Activated CD4-positive, alpha-beta T cell treated with anti-CD3 and anti-CD28 coated beads, Interleukin-2, amount 10 ng/mL, durations not matched to agents 7 days and 5 days (primary cell): ENCODE measurements at regions not wholly inside any gene's neighbourhood (a gene's known extent, or its start where the extent isn't known, plus 50 kb on each side); places are given as distances from the start of the nearest gene placed in this dataset.
"Not testable (repeated sequence)": the region's sequence is repeated elsewhere in the genome, so short reads cannot be mapped to it uniquely, and the experiment has no call there.

ENCODE experiments used
- CTCF ChIA-PET: fragments of 350-600 bp; sonication (Branson Sonifier 250); formaldehyde crosslinking; loops from one replicate; lab custom pipeline; 2021; ENCODE audit warnings: antibody characterized with exemption; lab: Charles Lee
- POLR2A ChIA-PET: fragments of 350-600 bp; sonication (Branson Sonifier 250); formaldehyde crosslinking; loops from one replicate; lab custom pipeline; 2021; ENCODE audit warnings: antibody characterized with exemption; lab: Charles Lee
- DNase-seq: peaks from one replicate; pipeline ENCODE4 v3.0.0-alpha.2; 2020
- H3K27ac Mint-ChIP-seq: one replicate; pipeline ENCODE4 v1.8.0; 2021; ENCODE audit warnings: mild to moderate bottlenecking, moderate library complexity, mixed read lengths
- H3K27me3 Mint-ChIP-seq: one replicate; pipeline ENCODE4 v1.8.0; 2021; ENCODE audit warnings: mixed read lengths
- H3K36me3 Mint-ChIP-seq: one replicate; pipeline ENCODE4 v1.8.0; 2021; ENCODE audit warnings: low read depth, mixed read lengths
- H3K4me1 Mint-ChIP-seq: one replicate; pipeline ENCODE4 v1.8.0; 2021; ENCODE audit warnings: mixed read lengths
- H3K4me3 Mint-ChIP-seq: one replicate; pipeline ENCODE4 v1.8.0; 2021; ENCODE audit warnings: mild to moderate bottlenecking, moderate library complexity, mixed read lengths
- H3K9me3 Mint-ChIP-seq: one replicate; pipeline ENCODE4 v1.8.0; 2021; ENCODE audit warnings: mixed read lengths

DNA sequence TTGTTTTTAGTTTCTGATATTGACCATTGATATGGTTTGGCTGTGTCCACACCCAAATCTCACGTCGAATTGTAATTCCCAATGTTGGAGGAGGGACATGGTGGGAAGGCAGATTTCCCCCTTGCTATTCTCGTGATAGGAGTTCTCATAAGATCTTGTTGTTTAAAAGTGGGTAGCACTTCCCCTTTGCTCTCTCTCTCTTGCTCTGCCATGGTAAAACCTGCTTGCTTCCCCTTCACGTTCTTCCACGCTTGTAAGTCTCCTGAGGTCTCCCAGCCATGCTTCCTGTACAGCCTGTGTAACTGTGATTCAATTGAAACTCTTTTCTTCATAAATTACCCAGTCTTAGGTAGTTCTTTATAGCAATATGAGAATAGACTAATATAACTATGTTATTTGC, 203.6 kb upstream of the CHORDC1 start:
- Mint-ChIP-seq H3K36me3 (no peaks in the 10 kb centered on the region), H3K27me3 (peaks cover 2% of the 10 kb centered on the region), H3K4me1 (no peaks in the 10 kb centered on the region), H3K4me3 (no peak overlapping the region), H3K27ac (no peak overlapping the region), H3K9me3 (no peaks in the 10 kb centered on the region)
- no peak for DNase-seq
- ChIA-PET POLR2A (no interaction called here), CTCF (no interaction called here)

DNA sequence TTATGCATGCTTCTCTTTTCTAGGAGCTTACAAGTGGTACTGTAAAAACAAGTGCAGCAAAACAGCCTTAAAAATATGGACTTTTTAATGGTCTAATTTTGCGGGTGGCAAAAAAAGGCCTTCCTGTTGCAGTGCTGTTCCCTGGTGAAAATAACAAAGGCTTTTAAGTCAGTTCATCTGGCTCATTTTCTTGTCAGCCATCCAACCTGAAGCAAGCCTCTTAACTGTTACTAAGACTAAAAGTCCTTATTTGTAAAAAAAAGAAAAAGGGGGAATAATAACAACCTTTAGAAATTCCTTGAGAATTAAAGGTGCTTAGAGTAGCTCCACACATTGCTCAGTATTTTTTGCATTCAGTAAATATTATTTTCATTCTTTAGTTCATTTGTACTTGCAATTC, 200.5 kb upstream of the CHORDC1 start:
- Mint-ChIP-seq H3K36me3 (no peaks in the 10 kb centered on the region), H3K27me3 (no peaks in the 10 kb centered on the region), H3K27ac (no peak overlapping the region), H3K4me3 (no peak overlapping the region), H3K4me1 (no peaks in the 10 kb centered on the region), H3K9me3 (no peaks in the 10 kb centered on the region)
- CTCF ChIA-PET: no interaction called here
- POLR2A ChIA-PET: no interaction called here
- DNase-seq: no peak

DNA sequence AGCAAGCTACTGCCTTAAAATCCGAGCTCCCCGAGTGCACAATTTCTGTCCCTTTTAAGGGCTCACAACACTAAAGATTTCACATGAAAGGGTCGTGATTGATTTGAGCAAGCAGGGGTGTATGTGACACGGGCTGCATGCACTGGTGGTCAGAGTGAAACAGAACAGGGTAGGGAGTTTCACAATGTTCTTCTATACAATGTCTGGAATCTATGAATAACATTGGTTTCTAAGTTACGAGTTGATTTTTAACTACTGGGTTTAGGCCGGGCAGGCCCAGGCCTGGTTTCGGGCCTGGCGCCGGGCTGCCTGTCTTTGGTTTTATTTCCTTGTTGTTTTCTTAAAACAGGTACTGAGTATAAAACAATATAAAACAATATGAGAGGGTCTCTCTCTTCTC, 199.9 kb upstream of the CHORDC1 start:
- H3K27me3 Mint-ChIP-seq, POLR2A ChIA-PET, CTCF ChIA-PET, H3K4me1 Mint-ChIP-seq, DNase-seq, H3K36me3 Mint-ChIP-seq, H3K27ac Mint-ChIP-seq, H3K9me3 Mint-ChIP-seq, H3K4me3 Mint-ChIP-seq: not testable (repeated sequence)

DNA sequence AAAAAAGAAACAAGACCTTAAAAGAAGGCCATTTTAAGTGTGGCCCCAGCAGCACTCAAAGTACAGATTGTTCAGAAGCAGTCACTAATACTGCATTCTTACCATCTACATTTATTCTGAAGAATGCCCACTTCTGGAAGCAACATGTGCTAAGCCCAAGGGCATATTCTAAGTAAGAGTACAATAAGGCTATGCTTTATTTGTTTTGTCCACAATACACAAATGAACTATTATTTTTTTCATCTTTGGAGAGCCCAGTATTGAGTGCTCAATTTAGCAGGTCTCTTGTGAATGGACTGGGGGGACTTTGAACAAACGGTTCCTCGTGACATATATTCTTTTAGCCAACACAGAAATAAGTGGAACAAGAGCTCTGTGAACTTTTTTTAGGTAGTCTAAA, 191.4 kb upstream of the CHORDC1 start:
- Mint-ChIP-seq H3K9me3 (no peaks in the 10 kb centered on the region), H3K27me3 (peaks cover 2% of the 10 kb centered on the region), H3K4me3 (no peak overlapping the region), H3K4me1 (no peaks in the 10 kb centered on the region), H3K27ac (no peak overlapping the region), H3K36me3 (no peaks in the 10 kb centered on the region)
- ChIA-PET CTCF (no interaction called here), POLR2A (no interaction called here)
- DNase-seq: no peak

DNA sequence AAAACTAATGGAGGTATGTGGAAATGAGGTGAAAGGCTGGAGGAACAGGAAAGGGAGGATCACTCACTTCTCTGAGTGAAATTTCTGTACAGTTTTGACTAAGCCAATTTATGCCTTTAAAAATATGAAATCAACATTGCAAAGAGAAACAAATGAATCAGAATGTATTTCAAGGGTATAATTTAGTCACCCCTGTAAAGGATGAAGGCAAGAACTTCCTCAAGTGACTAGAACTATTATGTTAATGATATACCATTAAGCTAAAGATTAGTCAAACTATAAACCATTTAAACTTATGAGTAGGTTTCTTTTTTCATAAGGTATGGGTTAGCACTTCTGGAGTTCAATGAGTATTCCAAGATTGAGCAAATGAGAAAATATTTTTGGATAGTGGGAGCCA, 184.5 kb upstream of the CHORDC1 start:
- no peaks in the 10 kb centered on the region for H3K36me3 Mint-ChIP-seq
- POLR2A ChIA-PET: no interaction called here
- H3K9me3 Mint-ChIP-seq: no peaks in the 10 kb centered on the region
- DNase-seq: no peak
- H3K27me3 Mint-ChIP-seq: no peaks in the 10 kb centered on the region
- H3K4me3 Mint-ChIP-seq: no peak overlapping the region
- H3K4me1 Mint-ChIP-seq: no peaks in the 10 kb centered on the region
- CTCF ChIA-PET: no interaction called here
- H3K27ac Mint-ChIP-seq: no peak overlapping the region

DNA sequence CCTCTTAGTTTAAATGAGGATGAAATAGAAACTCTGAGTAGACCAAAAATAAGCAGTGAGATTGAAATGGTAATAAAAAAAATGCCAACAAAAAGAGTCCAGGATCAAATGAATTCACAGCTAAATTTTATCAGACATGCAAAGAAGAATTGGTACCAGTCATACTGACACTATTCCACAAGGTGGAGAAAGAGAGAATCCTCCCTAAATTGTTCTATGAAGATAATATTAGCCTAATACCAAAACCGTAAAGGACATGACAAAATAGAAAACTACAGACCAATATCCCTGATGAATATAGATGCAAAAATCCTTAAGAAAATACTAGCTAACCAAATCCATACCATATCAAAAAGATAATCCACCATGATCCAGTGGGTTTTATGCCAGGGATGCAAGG, 169.8 kb upstream of the CHORDC1 start:
- no peak overlapping the region for H3K4me3 Mint-ChIP-seq
- no peaks in the 10 kb centered on the region for H3K27me3 Mint-ChIP-seq
- CTCF ChIA-PET: no interaction called here
- no peaks in the 10 kb centered on the region for H3K4me1 Mint-ChIP-seq
- no peaks in the 10 kb centered on the region for H3K9me3 Mint-ChIP-seq
- no peaks in the 10 kb centered on the region for H3K36me3 Mint-ChIP-seq
- POLR2A ChIA-PET: no interaction called here
- H3K27ac Mint-ChIP-seq: no peak overlapping the region
- no peak for DNase-seq

DNA sequence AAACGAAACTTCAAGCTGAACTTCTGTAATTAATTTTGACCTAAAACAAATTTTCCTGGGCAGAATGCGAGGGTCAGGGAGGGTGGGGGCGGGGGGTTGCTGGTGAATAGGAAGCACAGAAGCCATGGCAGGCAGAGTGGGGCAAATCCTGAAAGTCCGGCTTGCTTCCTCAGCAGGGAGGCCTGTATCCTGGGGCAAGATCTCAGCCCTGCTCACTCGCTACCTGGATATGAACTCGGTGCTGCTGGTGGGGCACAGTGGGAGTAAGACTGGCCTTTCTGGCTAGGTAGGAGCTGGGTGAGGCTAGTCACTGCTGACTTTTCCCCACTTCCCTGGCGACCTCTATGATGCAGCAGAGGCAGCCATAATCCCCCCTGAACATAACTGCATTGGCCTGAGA, 168.9 kb upstream of the CHORDC1 start:
- DNase-seq: no peak
- no peaks in the 10 kb centered on the region for H3K9me3 Mint-ChIP-seq
- POLR2A ChIA-PET: no interaction called here
- H3K4me3 Mint-ChIP-seq: no peak overlapping the region
- H3K36me3 Mint-ChIP-seq: no peaks in the 10 kb centered on the region
- CTCF ChIA-PET: no interaction called here
- no peaks in the 10 kb centered on the region for H3K4me1 Mint-ChIP-seq
- H3K27ac Mint-ChIP-seq: no peak overlapping the region
- H3K27me3 Mint-ChIP-seq: no peaks in the 10 kb centered on the region

DNA sequence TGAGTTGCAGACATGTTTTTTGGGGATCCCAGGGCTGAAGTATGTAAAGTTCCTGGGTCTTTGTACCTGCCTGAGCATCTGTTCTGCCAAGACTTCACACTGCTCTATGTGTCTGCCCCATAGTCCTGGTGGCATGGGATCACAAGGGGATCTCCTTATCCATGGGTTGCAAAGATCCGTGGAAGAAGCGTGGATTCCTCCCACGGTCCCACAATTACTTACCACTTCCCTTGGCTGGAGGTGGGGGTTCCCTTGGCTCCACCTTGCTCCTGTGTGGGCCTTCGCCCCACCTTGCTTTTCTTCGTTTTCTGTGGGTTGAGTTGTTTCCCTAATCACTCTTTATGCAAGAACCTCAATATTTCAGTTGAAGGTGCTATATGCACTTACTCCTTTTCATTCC, 157.4 kb upstream of the CHORDC1 start:
- CTCF ChIA-PET: no interaction called here
- H3K9me3 Mint-ChIP-seq: no peaks in the 10 kb centered on the region
- H3K36me3 Mint-ChIP-seq: no peaks in the 10 kb centered on the region
- no peaks in the 10 kb centered on the region for H3K4me1 Mint-ChIP-seq
- H3K27me3 Mint-ChIP-seq: no peaks in the 10 kb centered on the region
- H3K4me3 Mint-ChIP-seq: no peak overlapping the region
- POLR2A ChIA-PET: no interaction called here
- DNase-seq: no peak
- H3K27ac Mint-ChIP-seq: no peak overlapping the region

DNA sequence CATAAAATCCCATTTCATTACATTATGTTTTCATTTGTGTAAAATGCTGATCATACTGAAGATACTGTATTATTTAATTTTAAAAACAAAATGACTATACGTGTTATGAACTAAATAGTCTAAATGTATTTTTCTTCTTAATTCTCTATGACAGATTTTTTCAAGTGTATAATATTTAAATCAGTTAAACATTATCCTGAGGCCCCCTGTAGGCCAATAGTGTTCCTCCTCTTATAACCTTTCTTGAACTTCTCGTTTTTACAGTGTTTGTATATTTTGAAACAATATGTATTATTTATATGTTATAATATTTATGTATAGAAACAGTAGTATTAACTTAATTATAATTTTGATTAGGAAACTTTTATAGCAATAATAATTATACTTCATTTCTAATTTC, 151.1 kb upstream of the CHORDC1 start:
- no peak overlapping the region for H3K27ac Mint-ChIP-seq
- H3K4me3 Mint-ChIP-seq: no peak overlapping the region
- CTCF ChIA-PET: no interaction called here
- no peak for DNase-seq
- no peaks in the 10 kb centered on the region for H3K36me3 Mint-ChIP-seq
- POLR2A ChIA-PET: no interaction called here
- no peaks in the 10 kb centered on the region for H3K27me3 Mint-ChIP-seq
- no peaks in the 10 kb centered on the region for H3K9me3 Mint-ChIP-seq
- no peaks in the 10 kb centered on the region for H3K4me1 Mint-ChIP-seq

DNA sequence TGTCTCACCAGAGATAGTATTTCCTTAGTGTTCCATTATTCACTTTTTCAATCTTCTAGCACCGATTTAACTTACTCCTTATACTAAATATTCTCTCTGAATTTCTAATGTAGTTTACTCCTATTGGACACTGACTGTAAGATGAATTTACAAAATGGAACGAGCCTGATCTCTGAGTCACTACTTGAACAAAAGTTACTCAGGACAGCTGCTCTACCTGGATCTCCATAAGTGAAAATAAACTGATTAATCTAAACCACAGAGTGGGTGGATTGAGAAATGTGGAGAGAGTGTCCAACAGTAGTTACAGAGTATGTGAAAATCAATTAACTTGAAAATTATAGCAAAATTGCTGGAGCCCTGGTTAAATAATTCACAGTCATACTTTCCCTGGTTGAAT, 141.7 kb upstream of the CHORDC1 start:
- H3K27me3 Mint-ChIP-seq: no peaks in the 10 kb centered on the region

DNA sequence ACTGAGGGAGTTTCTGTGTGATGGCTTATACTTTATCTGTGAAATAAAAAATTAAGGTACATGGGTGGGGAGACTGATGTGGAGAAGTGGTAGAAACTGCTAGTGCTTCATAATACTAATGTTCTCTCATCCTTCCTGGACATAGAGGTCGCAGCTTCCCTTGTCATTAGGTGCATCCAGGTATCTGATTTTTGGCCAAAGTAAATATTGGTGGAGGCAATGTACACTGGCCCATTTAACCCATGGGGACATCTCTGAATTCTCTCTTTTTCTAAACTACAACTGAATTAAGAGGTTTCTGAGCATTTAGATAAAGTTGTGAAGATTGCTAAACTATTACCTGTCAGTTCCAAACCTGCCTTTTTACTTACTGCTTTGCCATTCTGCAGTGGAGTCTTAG, 140.9 kb upstream of the CHORDC1 start:
- CTCF ChIA-PET: no interaction called here
- POLR2A ChIA-PET: no interaction called here

More for the DNA sequence above, 141.7 kb upstream of the CHORDC1 start:
- Mint-ChIP-seq H3K36me3 (no peaks in the 10 kb centered on the region), H3K4me3 (no peak overlapping the region), H3K4me1 (no peaks in the 10 kb centered on the region), H3K27ac (no peak overlapping the region), H3K9me3 (no peaks in the 10 kb centered on the region)
- no peak for DNase-seq
- ChIA-PET POLR2A (no interaction called here), CTCF (no interaction called here)

DNA sequence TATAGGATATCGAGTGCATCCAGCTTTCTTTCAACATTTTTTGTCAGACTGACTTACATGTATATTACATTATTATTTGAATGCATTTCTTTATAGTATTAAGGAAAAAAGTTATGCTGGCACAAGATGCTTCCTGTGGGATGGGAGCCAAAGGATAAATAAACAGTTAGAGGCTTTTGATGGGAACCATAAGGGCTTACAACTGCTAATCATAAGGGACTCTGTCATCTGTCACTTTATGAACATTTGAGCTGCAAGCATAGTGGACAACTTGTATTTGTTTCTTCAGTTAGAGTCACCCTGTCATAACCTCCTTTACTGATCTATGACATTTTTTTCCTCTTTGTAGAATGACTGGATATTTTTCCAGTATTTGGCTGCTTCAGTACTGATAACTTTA, 132.4 kb upstream of the CHORDC1 start:
- Mint-ChIP-seq H3K27ac (no peak overlapping the region), H3K9me3 (no peaks in the 10 kb centered on the region), H3K36me3 (no peaks in the 10 kb centered on the region), H3K4me3 (no peak overlapping the region), H3K4me1 (no peaks in the 10 kb centered on the region), H3K27me3 (no peaks in the 10 kb centered on the region)
- ChIA-PET POLR2A (no interaction called here), CTCF (interaction anchor here (0.9 kb wide), 1 partner anchor 45 kb away, joined by 3 read pairs; no protein-coding TSS in a partner anchor)
- no peak for DNase-seq

More for the DNA sequence above, 140.9 kb upstream of the CHORDC1 start:
- H3K4me1 Mint-ChIP-seq: no peaks in the 10 kb centered on the region
- no peak overlapping the region for H3K27ac Mint-ChIP-seq
- H3K36me3 Mint-ChIP-seq: no peaks in the 10 kb centered on the region
- no peak overlapping the region for H3K4me3 Mint-ChIP-seq
- DNase-seq: no peak
- no peaks in the 10 kb centered on the region for H3K9me3 Mint-ChIP-seq
- H3K27me3 Mint-ChIP-seq: no peaks in the 10 kb centered on the region

DNA sequence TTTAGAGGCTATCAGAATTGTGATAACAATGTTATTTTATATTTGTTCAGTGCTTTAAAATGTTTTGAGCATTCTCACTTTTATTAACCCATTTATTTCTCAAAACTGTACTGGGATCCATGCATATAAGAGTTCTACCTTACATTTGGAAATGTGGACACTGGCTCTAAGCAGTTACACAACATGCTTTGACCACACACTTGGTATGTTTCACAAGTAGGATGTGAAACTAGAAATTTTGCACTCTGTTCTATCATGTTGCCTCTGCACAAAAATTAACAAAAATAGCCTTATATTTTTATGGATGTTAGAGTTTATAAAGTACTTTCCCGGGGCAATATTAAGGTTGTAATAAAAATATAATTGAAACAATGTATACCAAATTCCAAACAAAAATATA, 126.9 kb upstream of the CHORDC1 start:
- ChIA-PET POLR2A (interaction anchor here (0.8 kb wide), 1 partner anchor 186 kb away, joined by 3 read pairs; no protein-coding TSS in a partner anchor), CTCF (interaction anchor here (0.6 kb wide), 1 partner anchor 88 kb away, joined by 4 read pairs; no protein-coding TSS in a partner anchor)
- Mint-ChIP-seq H3K9me3 (no peaks in the 10 kb centered on the region), H3K36me3 (no peaks in the 10 kb centered on the region), H3K4me1 (no peaks in the 10 kb centered on the region), H3K4me3 (no peak overlapping the region), H3K27me3 (no peaks in the 10 kb centered on the region), H3K27ac (no peak overlapping the region)
- DNase-seq: no peak

DNA sequence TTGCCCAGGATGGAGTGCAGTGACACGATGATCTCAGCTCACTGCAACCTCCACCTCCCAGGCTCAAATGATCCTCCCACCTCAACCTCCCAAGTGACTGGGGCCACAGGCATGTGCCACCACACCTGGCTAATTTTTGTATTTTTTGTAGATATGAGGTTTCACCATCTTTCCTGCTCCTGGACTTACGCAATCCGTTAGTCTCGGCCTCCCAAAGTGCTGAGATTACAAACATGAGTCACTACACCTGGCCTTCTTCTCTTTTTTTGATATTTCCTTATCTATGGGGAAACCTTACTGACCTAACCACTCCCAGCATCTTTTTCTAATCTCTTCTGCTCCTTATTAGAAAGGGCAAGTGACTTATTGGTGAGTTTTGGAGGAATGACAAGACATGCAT, 121.7 kb upstream of the CHORDC1 start:
- POLR2A ChIA-PET: no interaction called here
- DNase-seq: no peak
- CTCF ChIA-PET: no interaction called here
- no peaks in the 10 kb centered on the region for H3K36me3 Mint-ChIP-seq
- H3K27me3 Mint-ChIP-seq: no peaks in the 10 kb centered on the region
- H3K9me3 Mint-ChIP-seq: no peaks in the 10 kb centered on the region
- no peaks in the 10 kb centered on the region for H3K4me1 Mint-ChIP-seq
- no peak overlapping the region for H3K27ac Mint-ChIP-seq
- no peak overlapping the region for H3K4me3 Mint-ChIP-seq
